Right lobe of liver (tissue), 6 donors: ENCODE measurements at regions not wholly inside any gene's neighbourhood (a gene's known extent, or its start where the extent isn't known, plus 50 kb on each side); places are given as distances from the start of the nearest gene placed in this dataset.
A peak's percentile ranks its signal among the peaks of the same experiment; 100 is the strongest.

Experiments used
- ATAC-seq, 4 donors: fragments of 200-7000 bp; cut with Tn5 transposase; one replicate each; pipeline ENCODE4 v1.9.1; 2020; ENCODE audit warnings: mild to moderate bottlenecking in 4 of 4, moderate library complexity in 4 of 4
- DNase-seq, 3 donors: peaks; one replicate each; pipeline ENCODE4 v3.0.0-alpha.2; 2020
- H3K27ac ChIP-seq, 3 donors: fragments of 200-600 bp; one replicate each; pipeline ENCODE4 v1.8.0; 2022
- H3K27me3 ChIP-seq, 2 donors: fragments of 200-600 bp; one replicate each; pipeline ENCODE4 v1.8.0; 2022
- H3K36me3 ChIP-seq, 4 donors: fragments of 200-600 bp; sonication (generic) in 1 of 4; one replicate each; pipeline versions ENCODE4 v1.5.1 to v1.8.0; 2017 to 2022; ENCODE audit warnings: control low read depth in 1 of 4
- H3K4me1 ChIP-seq, 4 donors: fragments of 200-600 bp; sonication (generic) in 1 of 4; one replicate each; pipeline versions ENCODE4 v1.5.1 to v1.8.0; 2017 to 2022; ENCODE audit warnings: control low read depth in 1 of 4
- H3K4me3 ChIP-seq, 3 donors: fragments of 200-600 bp; one replicate each; pipeline ENCODE4 v1.8.0; 2022
- H3K9me3 ChIP-seq, 4 donors: fragments of 200-600 bp; sonication (generic) in 1 of 4; one replicate each; pipeline versions ENCODE4 v1.5.1 to v1.8.0; 2017 to 2022; ENCODE audit warnings: control low read depth in 1 of 4
- POLR2A ChIP-seq: fragments of 450-650 bp; IDR thresholded peaks from one replicate; pipeline ENCODE4 v1.6.1; 2017; ENCODE audit warnings: antibody characterized with exemption, mild to moderate bottlenecking
- WGBS: methylation state at CpG from one replicate; pipeline ENCODE4 v1.1.6; 2018; ENCODE audit warnings: low coverage, low lambda C conversion rate; ENCODE audit not compliant: insufficient coverage; ENCODE audit errors: missing lambda C conversion rate; 5-methylcytosine and 5-hydroxymethylcytosine counted together
- intact Hi-C, 2 donors: fragments of 100-400 bp; cut with DNase I; formaldehyde crosslinking; loops; one replicate each; pipeline versions ENCODE4 v1.11.2 to v1.14.1; 2022
- TF ChIP-seq, protein P1 (sequence below), 4 donors: fragments of 200-600 bp in 3 of 4; fragments of 450-650 bp in 1 of 4; IDR thresholded peaks; one replicate each; pipeline versions ENCODE4 v1.5.1 to v1.8.0; 2016 to 2022; ENCODE audit warnings: antibody characterized with exemption in 4 of 4, mild to moderate bottlenecking in 2 of 4
- donor health status: DM: no; HTN: yes; CAD: no.
- donor health status: DM: no; HTN: no; CAD: no.
- donor health status: DM: no; HTN: no; CAD: no.
- donor health status: DM: no; HTN: yes; CAD: no.
- donor health status: DM: no; HTN: yes; CAD: no.

DNA sequence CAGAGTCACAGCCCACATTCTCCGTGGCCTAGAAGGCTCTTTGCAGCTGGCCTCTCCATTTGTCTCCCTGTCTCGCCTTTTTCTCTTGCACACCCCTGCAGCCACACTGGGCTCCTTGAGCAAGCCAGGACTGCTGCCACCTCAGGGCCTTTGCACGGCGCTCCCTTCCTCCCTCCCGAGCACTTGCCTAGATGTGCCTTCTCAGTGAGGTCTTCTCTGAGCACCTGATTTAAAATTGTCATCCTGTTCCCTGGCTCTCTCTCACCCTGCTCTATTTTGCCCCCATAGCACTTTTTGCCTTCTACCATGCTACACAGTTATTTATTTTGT, 102.9 kb upstream of the THY1 start:
- no CpG with 5 or more reads among the region's 5 CpGs for WGBS
- Histone ChIP-seq H3K27ac (no peak overlapping the region), H3K4me1 (no peaks in the 10 kb centered on the region), H3K36me3 (no peaks in the 10 kb centered on the region), H3K9me3 (no peaks in the 10 kb centered on the region), H3K27me3 (no peaks in the 10 kb centered on the region), H3K4me3 (no peak overlapping the region)
- ATAC-seq (no peak), DNase-seq (no peak)
- intact Hi-C loops, result no loop called here
- TF ChIP-seq, protein P1, sequence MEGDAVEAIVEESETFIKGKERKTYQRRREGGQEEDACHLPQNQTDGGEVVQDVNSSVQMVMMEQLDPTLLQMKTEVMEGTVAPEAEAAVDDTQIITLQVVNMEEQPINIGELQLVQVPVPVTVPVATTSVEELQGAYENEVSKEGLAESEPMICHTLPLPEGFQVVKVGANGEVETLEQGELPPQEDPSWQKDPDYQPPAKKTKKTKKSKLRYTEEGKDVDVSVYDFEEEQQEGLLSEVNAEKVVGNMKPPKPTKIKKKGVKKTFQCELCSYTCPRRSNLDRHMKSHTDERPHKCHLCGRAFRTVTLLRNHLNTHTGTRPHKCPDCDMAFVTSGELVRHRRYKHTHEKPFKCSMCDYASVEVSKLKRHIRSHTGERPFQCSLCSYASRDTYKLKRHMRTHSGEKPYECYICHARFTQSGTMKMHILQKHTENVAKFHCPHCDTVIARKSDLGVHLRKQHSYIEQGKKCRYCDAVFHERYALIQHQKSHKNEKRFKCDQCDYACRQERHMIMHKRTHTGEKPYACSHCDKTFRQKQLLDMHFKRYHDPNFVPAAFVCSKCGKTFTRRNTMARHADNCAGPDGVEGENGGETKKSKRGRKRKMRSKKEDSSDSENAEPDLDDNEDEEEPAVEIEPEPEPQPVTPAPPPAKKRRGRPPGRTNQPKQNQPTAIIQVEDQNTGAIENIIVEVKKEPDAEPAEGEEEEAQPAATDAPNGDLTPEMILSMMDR (IDR thresholded peaks at IDR 0.05), result no peak
- TF ChIP-seq POLR2A, result no peak

DNA sequence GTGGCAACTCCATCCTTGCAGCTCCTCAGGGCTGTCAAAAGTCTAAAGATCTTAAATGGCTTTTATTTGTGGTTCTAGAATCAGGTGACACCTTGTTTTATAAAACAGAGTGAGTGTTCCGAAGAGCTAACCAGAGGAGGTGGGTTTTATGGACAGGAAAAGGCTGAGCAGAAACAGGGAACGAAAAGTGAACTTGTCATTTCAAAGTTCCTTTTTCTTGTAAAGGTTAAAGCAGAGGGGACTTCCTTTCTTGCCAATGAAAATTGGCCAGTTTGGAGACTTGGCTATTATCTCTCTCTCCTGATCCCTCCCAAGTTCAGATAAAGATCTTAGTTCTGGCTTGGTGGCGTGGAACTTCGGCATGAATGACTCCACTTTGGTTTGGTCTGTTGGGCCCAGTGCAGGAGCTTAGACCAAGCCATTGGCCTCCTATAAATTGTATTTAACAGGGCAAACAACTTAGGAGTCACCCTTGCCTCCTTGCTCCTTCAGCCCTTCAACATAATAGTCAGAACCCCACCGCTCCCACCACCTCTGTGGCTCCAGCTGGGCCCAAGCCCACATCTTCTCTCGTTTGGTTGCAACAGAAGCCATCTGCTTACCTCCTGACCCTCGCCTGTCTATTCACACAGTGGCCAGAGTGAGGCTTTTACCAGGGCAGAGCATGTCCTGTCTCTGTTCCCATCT, 102.4 kb upstream of the THY1 start:
- peak in 2 of 4 donors; percentile 32 to 36 for ATAC-seq
- WGBS, result 47% methylated on average over 6 of the region's 7 CpGs
- Histone ChIP-seq H3K27me3 (no peaks in the 10 kb centered on the region), H3K27ac (no peak overlapping the region), H3K36me3 (no peaks in the 10 kb centered on the region), H3K4me3 (no peak overlapping the region), H3K9me3 (no peaks in the 10 kb centered on the region), H3K4me1 (no peaks in the 10 kb centered on the region)
- intact Hi-C loops, result no loop called here
- DNase-seq, result no peak
- TF ChIP-seq, protein P1 (IDR thresholded peaks at IDR 0.05), result no peak

DNA sequence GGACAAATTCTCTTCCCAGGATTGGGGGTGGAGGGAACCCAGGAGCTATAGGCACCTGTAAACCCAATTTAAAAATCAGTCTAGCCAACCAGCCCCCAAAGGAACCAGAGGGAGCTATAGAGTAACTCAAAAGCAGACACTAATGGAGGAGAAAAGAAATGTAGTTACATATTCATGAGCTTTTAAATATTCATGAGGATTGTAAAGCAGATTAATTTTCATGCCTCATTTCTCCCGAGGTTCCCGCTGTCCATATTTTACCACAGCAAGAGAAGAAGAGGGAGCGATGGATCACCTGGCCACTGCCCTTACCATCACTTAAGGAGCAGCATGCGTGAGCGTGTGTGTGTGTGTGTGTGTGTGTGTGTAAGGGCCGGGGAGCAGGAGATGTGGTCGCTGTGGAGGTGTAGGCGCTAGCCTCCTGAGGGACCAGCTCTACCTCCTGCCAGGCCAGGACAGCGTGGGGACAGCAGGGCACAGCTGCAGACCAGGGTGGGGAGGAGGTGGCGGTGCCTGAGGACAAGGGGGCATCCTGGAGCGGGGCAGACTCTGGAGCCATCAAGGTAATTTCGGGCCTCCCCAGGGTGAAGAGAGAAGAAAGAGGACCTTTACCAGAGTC, 100.7 kb upstream of the THY1 start:
- no peaks in the 10 kb centered on the region for H3K27me3 ChIP-seq
- no peak overlapping the region for H3K27ac ChIP-seq
- no peak for ATAC-seq
- H3K4me1 ChIP-seq, result no peaks in the 10 kb centered on the region
- H3K9me3 ChIP-seq, result no peaks in the 10 kb centered on the region
- no peak overlapping the region for H3K4me3 ChIP-seq
- TF ChIP-seq, protein P1 (IDR thresholded peaks at IDR 0.05), result no peak
- no peak for TF ChIP-seq POLR2A
- intact Hi-C loops, result no loop called here
- DNase-seq, result no peak
- H3K36me3 ChIP-seq, result no peaks in the 10 kb centered on the region
- WGBS, result 72% methylated on average over 3 of the region's 12 CpGs

DNA sequence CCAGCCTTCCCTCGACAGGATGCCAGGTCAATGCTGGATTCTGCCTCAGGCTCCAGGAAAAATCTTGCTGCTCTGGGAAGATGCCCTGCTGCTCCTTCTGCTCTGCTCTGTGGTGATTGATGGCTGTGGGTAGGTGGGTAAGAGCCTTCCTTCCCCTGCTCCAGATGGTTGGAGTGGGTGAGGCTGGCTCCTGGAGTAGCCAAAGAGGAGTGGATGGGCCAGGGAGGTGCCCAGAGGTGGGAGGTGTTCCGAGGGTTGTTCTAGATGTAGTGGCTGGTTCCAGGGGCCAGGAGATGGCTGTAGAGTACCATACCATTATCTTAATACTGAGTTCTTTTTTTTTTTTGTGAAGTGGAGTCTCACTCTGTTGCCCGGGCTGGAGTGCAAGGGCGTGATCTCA, 99.6 kb upstream of the THY1 start:
- no peak overlapping the region for H3K4me3 ChIP-seq
- 71% methylated on average over 4 of the region's 4 CpGs for WGBS
- no peak overlapping the region for H3K27ac ChIP-seq
- H3K9me3 ChIP-seq, result no peaks in the 10 kb centered on the region
- no peak for TF ChIP-seq POLR2A
- TF ChIP-seq, protein P1 (IDR thresholded peaks at IDR 0.05), result no peak
- H3K4me1 ChIP-seq, result no peaks in the 10 kb centered on the region
- DNase-seq (no peak), ATAC-seq (no peak)
- no peaks in the 10 kb centered on the region for H3K36me3 ChIP-seq
- no peaks in the 10 kb centered on the region for H3K27me3 ChIP-seq
- intact Hi-C loops, result no loop called here
